WI38 (cell line): ENCODE measurements at regions not wholly inside any gene's neighbourhood (a gene's known extent, or its start where the extent isn't known, plus 50 kb on each side); places are given as distances from the start of the nearest gene placed in this dataset.
A peak's percentile ranks its signal among the peaks of the same experiment; 100 is the strongest.

Experiments used
- H3K4me3 ChIP-seq: 2 replicates; pipeline ENCODE4 v1.5.1; 2011; ENCODE audit warnings: low read depth, mild to moderate bottlenecking, control low read depth, low read length
- TF ChIP-seq, protein P1 (sequence below): IDR thresholded peaks from 2 replicates; pipeline ENCODE4 v1.5.1; 2012; ENCODE audit warnings: low read depth, mild to moderate bottlenecking, control low read depth, low read length

DNA sequence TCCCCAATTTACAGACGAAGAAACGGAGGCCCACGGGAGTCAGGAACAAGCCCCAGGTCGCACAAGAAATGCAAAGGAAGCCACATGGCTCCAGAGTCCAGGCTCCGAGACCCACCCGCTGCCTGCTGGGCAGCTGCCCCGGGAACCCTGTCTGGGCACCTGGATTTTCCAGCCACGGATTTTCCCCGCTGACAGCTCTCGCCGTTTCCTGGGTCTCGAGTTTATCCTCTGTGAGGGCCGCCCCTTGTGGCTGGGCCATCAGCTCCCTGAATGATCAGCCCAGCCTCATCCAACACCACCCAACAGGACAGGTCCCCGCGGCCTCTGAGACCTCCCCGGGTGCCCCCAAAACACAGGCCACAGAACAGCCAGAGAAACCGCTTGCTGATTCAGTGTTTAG is 189.7 kb downstream of the BRD1 start:
- no peak overlapping the region for H3K4me3 ChIP-seq
- TF ChIP-seq, protein P1, sequence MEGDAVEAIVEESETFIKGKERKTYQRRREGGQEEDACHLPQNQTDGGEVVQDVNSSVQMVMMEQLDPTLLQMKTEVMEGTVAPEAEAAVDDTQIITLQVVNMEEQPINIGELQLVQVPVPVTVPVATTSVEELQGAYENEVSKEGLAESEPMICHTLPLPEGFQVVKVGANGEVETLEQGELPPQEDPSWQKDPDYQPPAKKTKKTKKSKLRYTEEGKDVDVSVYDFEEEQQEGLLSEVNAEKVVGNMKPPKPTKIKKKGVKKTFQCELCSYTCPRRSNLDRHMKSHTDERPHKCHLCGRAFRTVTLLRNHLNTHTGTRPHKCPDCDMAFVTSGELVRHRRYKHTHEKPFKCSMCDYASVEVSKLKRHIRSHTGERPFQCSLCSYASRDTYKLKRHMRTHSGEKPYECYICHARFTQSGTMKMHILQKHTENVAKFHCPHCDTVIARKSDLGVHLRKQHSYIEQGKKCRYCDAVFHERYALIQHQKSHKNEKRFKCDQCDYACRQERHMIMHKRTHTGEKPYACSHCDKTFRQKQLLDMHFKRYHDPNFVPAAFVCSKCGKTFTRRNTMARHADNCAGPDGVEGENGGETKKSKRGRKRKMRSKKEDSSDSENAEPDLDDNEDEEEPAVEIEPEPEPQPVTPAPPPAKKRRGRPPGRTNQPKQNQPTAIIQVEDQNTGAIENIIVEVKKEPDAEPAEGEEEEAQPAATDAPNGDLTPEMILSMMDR, result no peak

DNA sequence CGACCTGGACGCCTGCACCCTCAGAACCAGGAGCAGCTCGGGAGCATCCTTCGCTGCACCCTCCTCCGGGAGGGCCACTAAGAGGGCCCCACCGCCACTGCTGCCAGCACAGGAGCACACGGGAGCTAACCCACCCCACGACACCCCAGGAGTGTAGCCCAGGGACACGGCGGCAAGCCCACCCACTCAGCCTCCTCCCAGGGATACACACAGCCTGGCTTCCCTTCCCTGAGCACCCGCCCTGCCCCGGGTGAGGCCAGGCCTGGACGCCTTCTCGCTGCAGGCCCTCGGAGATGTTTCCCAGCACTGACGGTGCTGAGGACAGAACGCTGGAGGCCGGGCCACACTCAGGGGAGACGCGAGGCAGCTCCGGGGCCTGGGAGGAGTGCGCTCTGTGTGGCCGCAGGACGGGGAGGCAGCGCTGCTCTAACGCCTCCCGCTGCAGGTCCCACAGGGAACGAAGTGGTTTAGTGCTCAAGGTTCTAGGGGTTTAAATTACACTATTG is 190.4 kb downstream of the BRD1 start:
- TF ChIP-seq, protein P1, result no peak
- no peak overlapping the region for H3K4me3 ChIP-seq

DNA sequence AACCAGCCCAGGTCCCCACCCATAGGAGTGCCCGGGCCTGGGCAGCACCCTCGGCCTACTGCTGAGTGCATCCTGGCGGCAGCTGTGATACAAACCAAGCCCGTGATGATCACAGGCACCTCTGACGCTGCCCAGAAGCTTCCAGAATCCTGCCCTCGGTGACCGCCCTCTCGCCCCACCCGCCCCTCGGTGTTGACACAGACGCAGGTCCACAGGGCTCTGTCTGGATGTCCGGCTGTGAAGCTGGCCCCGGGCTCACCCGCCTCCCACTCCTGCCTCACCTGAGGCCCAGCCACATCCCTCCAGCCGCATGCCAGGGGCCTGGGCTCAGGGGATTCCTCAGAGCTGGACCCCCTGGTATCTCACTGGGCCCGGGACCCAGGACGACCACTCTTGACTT is 191.0 kb downstream of the BRD1 start:
- TF ChIP-seq, protein P1, result no peak
- H3K4me3 ChIP-seq, result no peak overlapping the region

DNA sequence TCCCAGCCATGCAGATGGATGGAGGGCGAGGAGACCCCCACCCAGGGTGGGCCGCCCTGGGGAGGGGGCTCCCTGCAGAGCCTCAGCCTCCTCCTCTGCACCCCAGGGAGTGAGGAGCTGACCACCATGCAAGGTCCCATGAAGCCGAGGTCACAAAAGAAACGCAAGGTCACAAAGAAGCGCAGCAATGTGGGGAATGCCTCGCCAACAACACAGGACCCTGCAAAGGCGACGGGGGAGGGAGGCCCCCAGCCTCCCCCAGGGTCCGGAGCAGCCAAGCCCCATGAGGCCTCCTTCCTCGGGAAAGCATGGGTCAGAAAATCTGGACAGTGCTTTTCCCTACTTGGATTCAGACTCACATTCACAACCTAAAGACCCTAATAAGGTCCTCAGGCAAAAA is 191.5 kb downstream of the BRD1 start:
- TF ChIP-seq, protein P1, result no peak
- no peak overlapping the region for H3K4me3 ChIP-seq

- H3K4me3 ChIP-seq, result no peak overlapping the region
- TF ChIP-seq, protein P1, result no peak
Observed at GRCh38 chr22:49634006-49634772, 193.5 kb downstream of the BRD1 start.

DNA sequence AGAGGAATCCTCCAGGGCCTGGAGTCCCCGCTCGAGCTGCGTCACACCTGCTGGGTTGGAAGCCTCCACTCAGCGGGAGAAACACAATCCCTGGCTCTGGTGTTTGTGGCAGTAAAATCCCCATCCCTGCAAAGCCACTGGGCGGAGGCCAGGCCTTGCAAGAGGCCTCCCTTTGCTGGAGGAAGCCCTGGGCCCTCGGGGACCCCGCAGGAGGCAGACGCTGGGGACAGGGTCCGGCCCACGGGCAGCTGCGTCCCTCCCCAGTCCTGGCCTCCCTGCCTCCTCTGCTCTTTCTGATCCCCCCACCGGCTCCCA is 194.7 kb downstream of the BRD1 start:
- TF ChIP-seq, protein P1, result no peak
- no peak overlapping the region for H3K4me3 ChIP-seq

DNA sequence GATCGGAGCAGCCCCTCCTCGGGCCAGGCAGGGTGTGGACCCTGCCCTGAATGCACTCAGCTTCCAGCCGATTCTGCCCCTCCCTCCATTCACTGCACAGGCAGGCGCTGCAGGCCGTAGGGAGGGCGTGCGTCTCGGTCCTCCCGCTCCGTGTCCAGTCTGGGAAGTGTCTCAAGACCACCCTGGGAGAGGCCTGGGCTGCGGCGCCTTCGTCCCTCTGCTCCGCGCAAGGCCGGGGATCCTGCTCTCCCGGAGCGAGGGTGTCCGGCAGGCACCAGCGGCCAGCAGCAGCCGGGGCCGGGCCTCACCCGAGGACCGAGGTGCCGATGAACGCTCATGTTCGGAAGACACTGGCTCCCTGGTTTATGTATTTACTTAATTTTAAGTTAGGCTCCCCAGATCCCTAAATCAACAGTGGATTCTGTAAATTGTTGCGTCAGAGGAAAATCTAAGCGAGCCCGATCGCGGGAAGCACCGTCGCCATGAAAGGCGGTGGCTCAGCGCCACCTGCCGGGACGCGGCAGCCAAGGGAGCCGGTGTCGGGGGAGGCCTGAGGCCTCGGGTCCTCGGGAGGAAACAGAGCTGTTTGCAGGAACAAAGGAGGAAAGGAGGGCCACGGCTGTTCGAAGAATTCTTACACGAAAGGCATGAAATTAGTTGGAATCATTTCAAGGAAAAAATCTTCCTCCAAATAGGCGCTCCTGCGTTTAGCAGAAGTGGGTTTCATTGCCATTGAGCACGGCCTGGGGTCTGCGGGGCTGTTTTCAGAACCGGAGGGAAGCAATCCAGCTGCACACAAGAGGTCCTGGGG is 195.3 kb downstream of the BRD1 start:
- TF ChIP-seq, protein P1, result peak; percentile 56
- no peak overlapping the region for H3K4me3 ChIP-seq
